Type B pancreatic cell (in vitro differentiated cells): ENCODE measurements at regions not wholly inside any gene's neighbourhood (a gene's known extent, or its start where the extent isn't known, plus 50 kb on each side); places are given as distances from the start of the nearest gene placed in this dataset.

ENCODE experiments used
- DNase-seq: peaks from one replicate; pipeline ENCODE4 v3.0.0; 2021; ENCODE audit warnings: mixed read lengths; ENCODE audit not compliant: unreplicated experiment; ENCODE audit errors: extremely low spot score
- H3K27ac Mint-ChIP-seq: 2 replicates; pipeline ENCODE4 v1.8.0; 2021; ENCODE audit warnings: mild to moderate bottlenecking, mixed read lengths
- H3K27me3 Mint-ChIP-seq: 2 replicates; pipeline ENCODE4 v1.8.0; 2021; ENCODE audit warnings: mixed read lengths
- H3K36me3 Mint-ChIP-seq: 2 replicates; pipeline ENCODE4 v1.8.0; 2021; ENCODE audit warnings: mixed read lengths
- H3K4me1 Mint-ChIP-seq: one replicate; pipeline ENCODE4 v1.8.0; 2021; ENCODE audit warnings: mixed read lengths; ENCODE audit not compliant: unreplicated experiment
- H3K4me3 Mint-ChIP-seq: 2 replicates; pipeline ENCODE4 v1.8.0; 2021; ENCODE audit warnings: mild to moderate bottlenecking, mixed read lengths
- H3K9me3 Mint-ChIP-seq: 2 replicates; pipeline ENCODE4 v1.8.0; 2021; ENCODE audit warnings: mixed read lengths
- TF ChIP-seq, protein P1 (sequence below): fragments of 200-600 bp; sonication (generic); conservative IDR thresholded peaks from 2 replicates; pipeline ENCODE4 v1.5.0; 2021; ENCODE audit warnings: antibody characterized with exemption, mild to moderate bottlenecking

DNA sequence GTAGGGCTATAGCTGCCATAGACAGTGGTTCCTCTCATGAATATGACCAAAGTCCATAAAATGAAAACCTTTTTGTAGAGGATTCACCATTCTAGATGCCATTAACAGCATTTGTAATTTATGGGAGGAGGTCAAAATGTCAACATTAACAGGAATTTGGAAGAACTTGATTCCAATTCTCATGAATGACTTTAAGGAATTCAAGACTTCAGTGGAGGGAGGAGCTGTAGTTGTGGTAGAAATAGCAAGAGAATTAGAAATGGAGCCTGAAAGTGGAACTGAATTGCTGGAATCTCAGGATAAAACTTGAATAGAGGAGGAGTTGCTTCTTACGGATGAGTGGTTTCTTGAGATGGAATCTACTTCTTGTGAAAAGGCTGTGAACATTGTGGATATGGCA lies 65.4 kb upstream of the ESRRG start:
- H3K36me3 Mint-ChIP-seq, result no peaks in the 10 kb centered on the region
- no peak overlapping the region for H3K27ac Mint-ChIP-seq
- TF ChIP-seq, protein P1, sequence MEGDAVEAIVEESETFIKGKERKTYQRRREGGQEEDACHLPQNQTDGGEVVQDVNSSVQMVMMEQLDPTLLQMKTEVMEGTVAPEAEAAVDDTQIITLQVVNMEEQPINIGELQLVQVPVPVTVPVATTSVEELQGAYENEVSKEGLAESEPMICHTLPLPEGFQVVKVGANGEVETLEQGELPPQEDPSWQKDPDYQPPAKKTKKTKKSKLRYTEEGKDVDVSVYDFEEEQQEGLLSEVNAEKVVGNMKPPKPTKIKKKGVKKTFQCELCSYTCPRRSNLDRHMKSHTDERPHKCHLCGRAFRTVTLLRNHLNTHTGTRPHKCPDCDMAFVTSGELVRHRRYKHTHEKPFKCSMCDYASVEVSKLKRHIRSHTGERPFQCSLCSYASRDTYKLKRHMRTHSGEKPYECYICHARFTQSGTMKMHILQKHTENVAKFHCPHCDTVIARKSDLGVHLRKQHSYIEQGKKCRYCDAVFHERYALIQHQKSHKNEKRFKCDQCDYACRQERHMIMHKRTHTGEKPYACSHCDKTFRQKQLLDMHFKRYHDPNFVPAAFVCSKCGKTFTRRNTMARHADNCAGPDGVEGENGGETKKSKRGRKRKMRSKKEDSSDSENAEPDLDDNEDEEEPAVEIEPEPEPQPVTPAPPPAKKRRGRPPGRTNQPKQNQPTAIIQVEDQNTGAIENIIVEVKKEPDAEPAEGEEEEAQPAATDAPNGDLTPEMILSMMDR, result no peak
- no peak overlapping the region for H3K4me3 Mint-ChIP-seq
- peaks cover 2% of the 10 kb centered on the region for H3K27me3 Mint-ChIP-seq
- DNase-seq, result no peak
- no peaks in the 10 kb centered on the region for H3K9me3 Mint-ChIP-seq
- no peaks in the 10 kb centered on the region for H3K4me1 Mint-ChIP-seq

DNA sequence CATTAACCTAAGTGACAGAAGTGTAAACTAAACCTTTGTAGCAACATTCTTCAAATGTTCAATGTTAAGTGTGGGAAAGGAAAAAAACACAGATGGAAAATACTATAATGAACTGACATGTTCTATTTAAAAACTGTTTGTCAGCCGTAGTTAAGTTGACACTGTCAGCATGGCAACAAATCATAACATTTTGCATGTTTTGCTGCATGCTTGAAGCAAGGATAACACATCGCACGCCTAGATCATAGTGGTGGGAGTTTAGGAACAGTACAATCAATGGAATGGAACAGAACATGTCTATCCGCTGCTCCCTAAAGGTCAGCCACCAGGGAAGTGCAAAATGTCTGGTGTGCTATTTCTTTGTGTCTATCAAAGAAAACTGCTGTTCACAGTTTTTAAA lies 62.5 kb upstream of the ESRRG start:
- no peak overlapping the region for H3K4me3 Mint-ChIP-seq
- peaks cover 2% of the 10 kb centered on the region for H3K27me3 Mint-ChIP-seq
- no peaks in the 10 kb centered on the region for H3K9me3 Mint-ChIP-seq
- no peak for DNase-seq
- H3K27ac Mint-ChIP-seq, result no peak overlapping the region
- TF ChIP-seq, protein P1, result no peak
- no peaks in the 10 kb centered on the region for H3K4me1 Mint-ChIP-seq
- H3K36me3 Mint-ChIP-seq, result no peaks in the 10 kb centered on the region

DNA sequence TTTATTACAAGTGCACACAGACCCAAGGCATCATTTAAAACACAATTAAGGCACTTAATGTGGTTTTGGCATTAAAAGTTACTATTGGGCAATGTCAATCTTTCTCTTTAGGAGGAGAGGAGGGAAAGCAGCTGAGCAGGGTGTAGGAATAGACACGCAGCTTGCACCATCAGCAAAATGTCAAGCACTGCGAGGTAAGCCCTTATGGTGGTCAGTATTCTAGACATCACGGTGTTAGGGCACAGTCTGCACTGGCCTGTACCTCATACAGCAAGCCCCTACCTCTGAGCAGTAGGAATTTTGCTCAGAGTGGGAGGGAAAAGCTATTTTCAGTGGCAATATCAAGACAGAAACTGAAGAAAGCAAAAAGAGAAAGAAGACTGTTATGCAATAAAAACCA lies 62.0 kb upstream of the ESRRG start:
- H3K4me3 Mint-ChIP-seq, result no peak overlapping the region
- TF ChIP-seq, protein P1, result no peak
- H3K27me3 Mint-ChIP-seq, result peaks cover 2% of the 10 kb centered on the region
- no peaks in the 10 kb centered on the region for H3K9me3 Mint-ChIP-seq
- H3K27ac Mint-ChIP-seq, result no peak overlapping the region
- H3K4me1 Mint-ChIP-seq, result no peaks in the 10 kb centered on the region
- DNase-seq, result no peak
- no peaks in the 10 kb centered on the region for H3K36me3 Mint-ChIP-seq

DNA sequence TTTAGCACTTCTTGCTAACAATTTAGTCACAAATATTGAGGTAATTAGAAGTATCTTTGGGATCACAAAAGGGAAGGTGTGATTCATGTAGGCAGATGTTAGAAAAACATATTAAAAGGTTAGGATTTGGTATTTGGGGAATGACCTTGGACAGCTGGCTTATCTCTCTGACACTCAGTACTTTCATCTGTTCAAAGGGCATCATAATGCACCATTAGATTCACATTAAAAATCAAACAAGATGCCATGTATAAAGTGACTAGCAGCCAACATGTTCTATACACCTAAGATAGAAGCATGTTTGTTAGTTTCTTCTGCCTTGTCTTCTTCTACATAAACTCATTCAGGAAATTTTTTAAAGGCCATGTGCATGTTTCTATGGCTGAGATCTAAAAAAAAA lies 56.5 kb upstream of the ESRRG start:
- H3K27ac Mint-ChIP-seq, result no peak overlapping the region
- peaks cover 6% of the 10 kb centered on the region for H3K9me3 Mint-ChIP-seq
- no peak overlapping the region for H3K4me3 Mint-ChIP-seq
- TF ChIP-seq, protein P1, result no peak
- no peak for DNase-seq
- no peaks in the 10 kb centered on the region for H3K4me1 Mint-ChIP-seq
- no peaks in the 10 kb centered on the region for H3K36me3 Mint-ChIP-seq
- H3K27me3 Mint-ChIP-seq, result no peaks in the 10 kb centered on the region

DNA sequence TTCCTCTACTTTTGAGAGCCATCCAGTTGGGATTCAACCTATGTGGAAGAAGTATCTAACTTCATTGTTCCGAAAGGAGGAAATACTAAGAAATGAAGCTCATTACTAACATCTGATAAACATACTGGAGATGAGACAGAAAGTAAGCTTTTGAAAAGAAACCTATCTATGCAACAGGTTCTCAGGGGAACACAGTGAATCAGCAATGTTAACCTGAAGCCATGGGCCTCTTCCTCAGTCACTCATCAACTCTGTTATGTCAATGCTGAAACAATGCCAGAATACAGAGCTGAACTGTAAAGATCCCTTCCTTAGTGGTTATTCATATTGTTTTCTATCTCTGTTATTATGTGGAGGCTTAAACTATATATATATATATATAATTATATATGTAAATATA lies 55.5 kb upstream of the ESRRG start:
- Mint-ChIP-seq H3K27me3 (no peaks in the 10 kb centered on the region), H3K4me1 (no peaks in the 10 kb centered on the region), H3K27ac (no peak overlapping the region), H3K4me3 (no peak overlapping the region), H3K9me3 (peaks cover 6% of the 10 kb centered on the region), H3K36me3 (no peaks in the 10 kb centered on the region)
- TF ChIP-seq, protein P1, result no peak
- DNase-seq, result no peak

DNA sequence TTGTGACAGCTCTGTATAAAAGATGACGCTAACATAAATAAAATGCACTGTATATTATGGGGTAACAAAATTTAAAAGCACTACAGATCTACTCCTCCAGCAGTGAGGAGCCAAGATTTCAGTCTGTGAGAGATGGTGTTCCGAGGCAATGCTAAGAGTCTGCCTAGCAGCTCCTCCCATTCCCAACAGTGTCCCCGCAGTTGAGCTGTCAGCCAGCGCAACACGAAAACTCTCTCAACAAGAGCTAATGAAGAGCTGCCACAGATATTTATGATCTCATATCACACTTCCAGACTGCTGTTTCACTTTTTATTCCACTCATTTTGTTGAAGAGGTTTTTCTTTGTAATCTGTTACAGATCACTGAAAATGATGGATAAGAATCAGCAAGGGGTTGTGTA lies 53.9 kb upstream of the ESRRG start:
- H3K27me3 Mint-ChIP-seq, result no peaks in the 10 kb centered on the region
- no peak overlapping the region for H3K4me3 Mint-ChIP-seq
- H3K4me1 Mint-ChIP-seq, result no peaks in the 10 kb centered on the region
- TF ChIP-seq, protein P1, result no peak
- H3K27ac Mint-ChIP-seq, result no peak overlapping the region
- H3K36me3 Mint-ChIP-seq, result no peaks in the 10 kb centered on the region
- no peak for DNase-seq
- peaks cover 6% of the 10 kb centered on the region for H3K9me3 Mint-ChIP-seq
